ENCODE measurements at regions not wholly inside any gene's neighbourhood (a gene's known extent, or its start where the extent isn't known, plus 50 kb on each side); places are given as distances from the start of the nearest gene placed in this dataset.

- in situ Hi-C loops (cut with HindIII; ENCODE audit: low pct_unique_long_range_greater_than_20kb, low sequenced_read_pairs) = no loop called here
- DNase-seq (ENCODE audit: low read depth, low spot score) = no peak
These were observed 186.2 kb downstream of the RHOU start for GRCh38 chr1:228921481-228921880.

- in situ Hi-C loops (cut with HindIII; ENCODE audit: low pct_unique_long_range_greater_than_20kb, low sequenced_read_pairs) = no loop called here
- no peak for DNase-seq (ENCODE audit: low read depth, low spot score)
These were observed 187.6 kb downstream of the RHOU start for GRCh38 chr1:228922722-228923376.

- in situ Hi-C loops (cut with HindIII; ENCODE audit: low pct_unique_long_range_greater_than_20kb, low sequenced_read_pairs) = no loop called here
These were observed 188.9 kb downstream of the RHOU start for GRCh38 chr1:228923973-228924686.

GRCh38 chr1:228925691-228926090 lies 190.4 kb downstream of the RHOU start:
- in situ Hi-C loops (cut with HindIII; ENCODE audit: low pct_unique_long_range_greater_than_20kb, low sequenced_read_pairs) = no loop called here
- no peak for DNase-seq (ENCODE audit: low read depth, low spot score)

More at GRCh38 chr1:228923973-228924686, 188.9 kb downstream of the RHOU start:
- no peak for DNase-seq (ENCODE audit: low read depth, low spot score)

- DNase-seq (ENCODE audit: low read depth, low spot score) = no peak
- in situ Hi-C loops (cut with HindIII; ENCODE audit: low pct_unique_long_range_greater_than_20kb, low sequenced_read_pairs) = no loop called here
These were observed 192.1 kb downstream of the RHOU start for GRCh38 chr1:228927421-228927820.

GRCh38 chr1:228927946-228928898 lies 192.9 kb downstream of the RHOU start:
- in situ Hi-C loops (cut with HindIII; ENCODE audit: low pct_unique_long_range_greater_than_20kb, low sequenced_read_pairs) = no loop called here
- DNase-seq (ENCODE audit: low read depth, low spot score) = no peak

GRCh38 chr1:228929476-228930027 lies 194.3 kb downstream of the RHOU start:
- in situ Hi-C loops (cut with HindIII; ENCODE audit: low pct_unique_long_range_greater_than_20kb, low sequenced_read_pairs) = no loop called here
- DNase-seq (ENCODE audit: low read depth, low spot score) = no peak

GRCh38 chr1:228930479-228930957 lies 195.2 kb downstream of the RHOU start:
- in situ Hi-C loops (cut with HindIII; ENCODE audit: low pct_unique_long_range_greater_than_20kb, low sequenced_read_pairs) = no loop called here

GRCh38 chr1:228933753-228934152 lies 198.5 kb downstream of the RHOU start:
- DNase-seq (ENCODE audit: low read depth, low spot score) = no peak
- in situ Hi-C loops (cut with HindIII; ENCODE audit: low pct_unique_long_range_greater_than_20kb, low sequenced_read_pairs) = no loop called here

More at GRCh38 chr1:228930479-228930957, 195.2 kb downstream of the RHOU start:
- DNase-seq (ENCODE audit: low read depth, low spot score) = no peak

- in situ Hi-C loops (cut with HindIII; ENCODE audit: low pct_unique_long_range_greater_than_20kb, low sequenced_read_pairs) = no loop called here
- no peak for DNase-seq (ENCODE audit: low read depth, low spot score)
These were observed 200.0 kb downstream of the RHOU start for GRCh38 chr1:228935198-228935663.

GRCh38 chr1:228935855-228936727 lies 200.8 kb downstream of the RHOU start:
- no peak for DNase-seq (ENCODE audit: low read depth, low spot score)
- in situ Hi-C loops (cut with HindIII; ENCODE audit: low pct_unique_long_range_greater_than_20kb, low sequenced_read_pairs) = no loop called here

- in situ Hi-C loops (cut with HindIII; ENCODE audit: low pct_unique_long_range_greater_than_20kb, low sequenced_read_pairs) = no loop called here
- no peak for DNase-seq (ENCODE audit: low read depth, low spot score)
These were observed 201.6 kb downstream of the RHOU start for GRCh38 chr1:228936881-228937280.

GRCh38 chr1:228937351-228937750 lies 202.1 kb downstream of the RHOU start:
- DNase-seq (ENCODE audit: low read depth, low spot score) = no peak
- in situ Hi-C loops (cut with HindIII; ENCODE audit: low pct_unique_long_range_greater_than_20kb, low sequenced_read_pairs) = no loop called here

- in situ Hi-C loops (cut with HindIII; ENCODE audit: low pct_unique_long_range_greater_than_20kb, low sequenced_read_pairs) = no loop called here
- DNase-seq (ENCODE audit: low read depth, low spot score) = peak; percentile 73
These were observed 202.7 kb downstream of the RHOU start for GRCh38 chr1:228937851-228938536.

- in situ Hi-C loops (cut with HindIII; ENCODE audit: low pct_unique_long_range_greater_than_20kb, low sequenced_read_pairs) = no loop called here
These were observed 203.2 kb downstream of the RHOU start for GRCh38 chr1:228938537-228938901.

GRCh38 chr1:228939001-228939691 lies 203.9 kb downstream of the RHOU start:
- DNase-seq (ENCODE audit: low read depth, low spot score) = no peak
- in situ Hi-C loops (cut with HindIII; ENCODE audit: low pct_unique_long_range_greater_than_20kb, low sequenced_read_pairs) = no loop called here

More at GRCh38 chr1:228938537-228938901, 203.2 kb downstream of the RHOU start:
- DNase-seq (ENCODE audit: low read depth, low spot score) = peak; percentile 23

Data from SK-MEL-5 (cell line).